ENCODE measurements at regions not wholly inside any gene's neighbourhood (a gene's known extent, or its start where the extent isn't known, plus 50 kb on each side); places are given as distances from the start of the nearest gene placed in this dataset.

GRCh38 chr16:11474617-11475291, 112.0 kb downstream of the LITAF start:
- Histone ChIP-seq H3K27ac (replicated peaks in 1 of 4) (no peak overlapping the region), H3K27me3 (peaks cover 0 to 20% (median 0%) of the 10 kb centered on the region in 4 donors), H3K36me3 (no peaks in the 10 kb centered on the region), H3K4me3 (no peak overlapping the region), H3K4me1 (no peaks in the 10 kb centered on the region), H3K9me3 (no peaks in the 10 kb centered on the region)
- intact Hi-C loops (cut with DNase I), result loop anchor here (5.0 kb wide), 1 partner anchor 97 kb away; no protein-coding TSS in a partner anchor
- no peak for DNase-seq (ENCODE audit: extremely low spot score)
- TF ChIP-seq CTCF (IDR thresholded peaks at IDR 0.05) (no peak), POLR2A (IDR thresholded peaks at IDR 0.05; ENCODE audit: low read depth) (no peak), POLR2AphosphoS5 (IDR thresholded peaks at IDR 0.05) (no peak), EP300 (IDR thresholded peaks at IDR 0.05) (no peak)
- WGBS, result 90% methylated on average over 8 of the region's 8 CpGs

GRCh38 chr16:11475896-11476630, 110.7 kb downstream of the LITAF start:
- peaks cover 0 to 20% (median 0%) of the 10 kb centered on the region in 4 donors for H3K27me3 ChIP-seq
- 77% methylated on average over 8 of the region's 8 CpGs for WGBS
- H3K4me3 ChIP-seq, result no peak overlapping the region
- no peak overlapping the region for H3K27ac ChIP-seq (replicated peaks in 1 of 4)
- H3K36me3 ChIP-seq, result no peaks in the 10 kb centered on the region
- no peak for TF ChIP-seq CTCF (IDR thresholded peaks at IDR 0.05)
- TF ChIP-seq POLR2AphosphoS5 (IDR thresholded peaks at IDR 0.05), result no peak
- no peak for TF ChIP-seq EP300 (IDR thresholded peaks at IDR 0.05)
- TF ChIP-seq POLR2A (IDR thresholded peaks at IDR 0.05; ENCODE audit: low read depth), result no peak
- intact Hi-C loops (cut with DNase I), result loop anchor here (5.0 kb wide), 1 partner anchor 99 kb away; no protein-coding TSS in a partner anchor
- no peak for DNase-seq (ENCODE audit: extremely low spot score)
- H3K4me1 ChIP-seq, result no peaks in the 10 kb centered on the region
- H3K9me3 ChIP-seq, result peaks cover 0 to 6% (median 0%) of the 10 kb centered on the region in 4 donors

GRCh38 chr16:11476676-11477075, 110.0 kb downstream of the LITAF start:
- WGBS, result 90% methylated on average over 14 of the region's 14 CpGs
- Histone ChIP-seq H3K27me3 (peaks cover 0 to 20% (median 0%) of the 10 kb centered on the region in 4 donors), H3K4me3 (no peak overlapping the region), H3K36me3 (no peaks in the 10 kb centered on the region), H3K27ac (replicated peaks in 1 of 4) (no peak overlapping the region), H3K9me3 (peaks cover 0 to 6% (median 0%) of the 10 kb centered on the region in 4 donors), H3K4me1 (no peaks in the 10 kb centered on the region)
- DNase-seq (ENCODE audit: extremely low spot score), result no peak
- TF ChIP-seq CTCF (IDR thresholded peaks at IDR 0.05), result no peak
- no peak for TF ChIP-seq POLR2AphosphoS5 (IDR thresholded peaks at IDR 0.05)
- TF ChIP-seq EP300 (IDR thresholded peaks at IDR 0.05), result no peak
- intact Hi-C loops (cut with DNase I), result loop anchor here (5.0 kb wide), 1 partner anchor 99 kb away; no protein-coding TSS in a partner anchor

- no peak for DNase-seq (ENCODE audit: extremely low spot score)
- H3K27ac ChIP-seq (replicated peaks in 1 of 4), result no peak overlapping the region
- H3K27me3 ChIP-seq, result peaks cover 0 to 20% (median 0%) of the 10 kb centered on the region in 4 donors
- TF ChIP-seq POLR2AphosphoS5 (IDR thresholded peaks at IDR 0.05) (no peak), CTCF (IDR thresholded peaks at IDR 0.05) (no peak), POLR2A (IDR thresholded peaks at IDR 0.05; ENCODE audit: low read depth) (no peak), EP300 (IDR thresholded peaks at IDR 0.05) (no peak)
- peaks cover 0 to 6% (median 2%) of the 10 kb centered on the region in 4 donors for H3K9me3 ChIP-seq
- H3K4me1 ChIP-seq, result no peaks in the 10 kb centered on the region
- H3K36me3 ChIP-seq, result no peaks in the 10 kb centered on the region
- intact Hi-C loops (cut with DNase I), result loop anchor here (5.0 kb wide), 1 partner anchor 101 kb away; no protein-coding TSS in a partner anchor
- no peak overlapping the region for H3K4me3 ChIP-seq
- 87% methylated on average over 14 of the region's 17 CpGs for WGBS
These were observed 108.1 kb downstream of the LITAF start for GRCh38 chr16:11478431-11479119.

All from esophagus muscularis mucosa (tissue), 4 donors.